ENCODE measurements at regions not wholly inside any gene's neighbourhood (a gene's known extent, or its start where the extent isn't known, plus 50 kb on each side); places are given as distances from the start of the nearest gene placed in this dataset.

GRCh38 chr21:18812308-18812707 lies 408.7 kb upstream of the TMPRSS15 start:
- TF ChIP-seq, protein P1, sequence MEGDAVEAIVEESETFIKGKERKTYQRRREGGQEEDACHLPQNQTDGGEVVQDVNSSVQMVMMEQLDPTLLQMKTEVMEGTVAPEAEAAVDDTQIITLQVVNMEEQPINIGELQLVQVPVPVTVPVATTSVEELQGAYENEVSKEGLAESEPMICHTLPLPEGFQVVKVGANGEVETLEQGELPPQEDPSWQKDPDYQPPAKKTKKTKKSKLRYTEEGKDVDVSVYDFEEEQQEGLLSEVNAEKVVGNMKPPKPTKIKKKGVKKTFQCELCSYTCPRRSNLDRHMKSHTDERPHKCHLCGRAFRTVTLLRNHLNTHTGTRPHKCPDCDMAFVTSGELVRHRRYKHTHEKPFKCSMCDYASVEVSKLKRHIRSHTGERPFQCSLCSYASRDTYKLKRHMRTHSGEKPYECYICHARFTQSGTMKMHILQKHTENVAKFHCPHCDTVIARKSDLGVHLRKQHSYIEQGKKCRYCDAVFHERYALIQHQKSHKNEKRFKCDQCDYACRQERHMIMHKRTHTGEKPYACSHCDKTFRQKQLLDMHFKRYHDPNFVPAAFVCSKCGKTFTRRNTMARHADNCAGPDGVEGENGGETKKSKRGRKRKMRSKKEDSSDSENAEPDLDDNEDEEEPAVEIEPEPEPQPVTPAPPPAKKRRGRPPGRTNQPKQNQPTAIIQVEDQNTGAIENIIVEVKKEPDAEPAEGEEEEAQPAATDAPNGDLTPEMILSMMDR (IDR thresholded peaks at IDR 0.05; ENCODE audit: extremely low read depth in 1 of 2, insufficient read depth in 1 of 2, low read depth in 1 of 2, low read length in 2 of 2) = no peak
- no peak for TF ChIP-seq POLR2AphosphoS5 (IDR thresholded peaks at IDR 0.05; ENCODE audit: insufficient read depth, low read depth, low read length)
- TF ChIP-seq MYC (IDR thresholded peaks at IDR 0.05; ENCODE audit: low read depth, low read length) = no peak

All from endothelial cell of umbilical vein (primary cell).